ENCODE measurements at regions not wholly inside any gene's neighbourhood (a gene's known extent, or its start where the extent isn't known, plus 50 kb on each side); places are given as distances from the start of the nearest gene placed in this dataset.
"Not testable (repeated sequence)": the region's sequence is repeated elsewhere in the genome, so short reads cannot be mapped to it uniquely, and the experiment has no call there.

DNA sequence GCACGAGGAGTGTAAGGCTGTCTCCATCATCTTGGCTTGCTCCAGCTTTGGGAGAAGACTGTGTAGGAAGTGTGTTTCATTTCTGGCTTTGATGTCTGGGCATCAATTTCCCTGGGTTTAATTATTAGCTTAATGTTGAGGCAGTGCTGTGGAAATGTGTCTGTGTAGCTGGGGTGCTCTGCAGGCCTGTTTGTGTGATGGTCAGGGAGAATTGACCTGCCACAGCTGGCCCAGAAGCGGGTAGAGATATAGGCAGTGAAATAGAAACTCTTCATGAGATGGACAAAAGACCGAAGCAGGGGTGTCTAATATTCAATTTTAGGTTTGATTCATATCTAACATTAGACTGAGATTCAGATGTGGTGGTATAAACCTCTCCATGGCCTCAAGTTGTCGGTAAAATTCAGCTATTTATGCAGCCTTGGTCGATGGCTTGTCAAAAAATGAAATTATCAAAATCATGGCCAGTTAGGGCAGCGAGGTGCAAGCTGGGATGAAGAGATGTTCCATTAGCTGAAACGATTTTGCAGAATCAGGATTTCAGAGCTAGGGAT is 95.3 kb upstream of the SNX9 start:
- TF ChIP-seq, protein P1, sequence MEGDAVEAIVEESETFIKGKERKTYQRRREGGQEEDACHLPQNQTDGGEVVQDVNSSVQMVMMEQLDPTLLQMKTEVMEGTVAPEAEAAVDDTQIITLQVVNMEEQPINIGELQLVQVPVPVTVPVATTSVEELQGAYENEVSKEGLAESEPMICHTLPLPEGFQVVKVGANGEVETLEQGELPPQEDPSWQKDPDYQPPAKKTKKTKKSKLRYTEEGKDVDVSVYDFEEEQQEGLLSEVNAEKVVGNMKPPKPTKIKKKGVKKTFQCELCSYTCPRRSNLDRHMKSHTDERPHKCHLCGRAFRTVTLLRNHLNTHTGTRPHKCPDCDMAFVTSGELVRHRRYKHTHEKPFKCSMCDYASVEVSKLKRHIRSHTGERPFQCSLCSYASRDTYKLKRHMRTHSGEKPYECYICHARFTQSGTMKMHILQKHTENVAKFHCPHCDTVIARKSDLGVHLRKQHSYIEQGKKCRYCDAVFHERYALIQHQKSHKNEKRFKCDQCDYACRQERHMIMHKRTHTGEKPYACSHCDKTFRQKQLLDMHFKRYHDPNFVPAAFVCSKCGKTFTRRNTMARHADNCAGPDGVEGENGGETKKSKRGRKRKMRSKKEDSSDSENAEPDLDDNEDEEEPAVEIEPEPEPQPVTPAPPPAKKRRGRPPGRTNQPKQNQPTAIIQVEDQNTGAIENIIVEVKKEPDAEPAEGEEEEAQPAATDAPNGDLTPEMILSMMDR (IDR thresholded peaks at IDR 0.05; ENCODE audit: unreplicated experiment), result no peak
- H3K9me3 Mint-ChIP-seq (ENCODE audit: low read depth), result peaks cover 12% of the 10 kb centered on the region
- no peak overlapping the region for H3K27ac Mint-ChIP-seq
- H3K27me3 Mint-ChIP-seq, result peaks cover 4% of the 10 kb centered on the region
- H3K4me3 Mint-ChIP-seq (ENCODE audit: low read depth), result no peak overlapping the region
- peaks cover 8% of the 10 kb centered on the region for H3K4me1 Mint-ChIP-seq (ENCODE audit: low read depth)
- DNase-seq (ENCODE audit: low spot score, unreplicated experiment), result no peak
- H3K36me3 Mint-ChIP-seq (ENCODE audit: insufficient read depth), result no peaks in the 10 kb centered on the region

DNA sequence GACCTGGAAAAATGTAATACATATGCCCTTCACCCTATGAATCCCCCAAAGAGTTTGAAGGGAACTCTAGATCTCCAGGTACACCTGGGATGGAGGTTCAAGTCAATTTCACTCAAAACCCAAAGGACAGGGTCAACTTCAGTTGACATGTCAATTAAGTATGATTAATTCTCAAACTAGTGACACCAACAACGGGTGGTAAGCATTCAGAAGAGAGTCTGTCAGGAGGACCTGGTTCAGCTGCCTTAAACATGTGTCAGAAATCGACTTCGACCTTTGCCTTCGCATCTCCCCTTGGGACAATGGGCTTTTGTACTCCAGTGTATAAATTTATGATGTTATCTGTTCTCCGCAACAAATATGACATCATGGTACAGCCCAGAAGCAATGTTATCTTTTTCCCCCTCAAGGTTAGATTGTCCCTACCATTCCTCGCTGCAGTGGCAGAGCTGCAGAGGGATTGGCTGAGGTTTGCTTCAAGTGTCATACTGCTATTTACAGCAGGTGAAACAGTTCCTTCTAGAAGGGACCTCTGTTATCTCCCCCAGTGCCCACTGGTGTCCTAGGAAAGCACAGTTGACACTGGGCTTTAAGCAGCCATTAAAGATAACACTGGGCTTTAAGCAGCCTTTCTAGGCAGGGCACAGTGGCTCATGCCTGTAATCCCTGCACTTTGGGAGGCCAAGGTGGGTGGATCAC is 94.7 kb upstream of the SNX9 start:
- Mint-ChIP-seq H3K36me3 (ENCODE audit: insufficient read depth) (no peaks in the 10 kb centered on the region), H3K4me3 (ENCODE audit: low read depth) (no peak overlapping the region), H3K9me3 (ENCODE audit: low read depth) (peaks cover 12% of the 10 kb centered on the region), H3K27me3 (no peaks in the 10 kb centered on the region), H3K4me1 (ENCODE audit: low read depth) (peaks cover 8% of the 10 kb centered on the region), H3K27ac (no peak overlapping the region)
- DNase-seq (ENCODE audit: low spot score, unreplicated experiment), result no peak
- TF ChIP-seq, protein P1 (IDR thresholded peaks at IDR 0.05; ENCODE audit: unreplicated experiment), result no peak

DNA sequence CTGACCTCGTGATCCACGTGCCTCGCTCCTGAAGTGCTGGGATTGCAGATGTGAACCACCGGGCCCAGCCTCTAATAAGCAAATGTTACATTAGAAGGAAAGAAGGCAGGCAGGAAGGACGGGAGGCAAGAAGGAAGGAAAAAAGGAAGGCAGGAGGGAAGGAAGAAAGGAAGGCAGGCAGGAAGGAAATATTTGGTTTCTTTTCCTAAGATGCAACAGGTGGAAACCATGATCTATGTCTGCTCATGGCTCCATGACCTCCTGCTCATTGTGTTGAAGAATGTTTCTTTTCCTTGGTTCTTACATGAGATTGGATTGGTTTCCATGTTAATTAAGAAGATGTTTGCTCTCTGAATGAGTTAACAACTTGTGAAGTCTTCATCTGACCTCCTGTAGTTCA is 91.8 kb upstream of the SNX9 start:
- Mint-ChIP-seq H3K27ac (no peak overlapping the region), H3K4me3 (ENCODE audit: low read depth) (no peak overlapping the region), H3K36me3 (ENCODE audit: insufficient read depth) (no peaks in the 10 kb centered on the region), H3K9me3 (ENCODE audit: low read depth) (peaks cover 1% of the 10 kb centered on the region), H3K4me1 (ENCODE audit: low read depth) (peaks cover 8% of the 10 kb centered on the region), H3K27me3 (no peaks in the 10 kb centered on the region)
- TF ChIP-seq, protein P1 (IDR thresholded peaks at IDR 0.05; ENCODE audit: unreplicated experiment), result no peak
- no peak for DNase-seq (ENCODE audit: low spot score, unreplicated experiment)

DNA sequence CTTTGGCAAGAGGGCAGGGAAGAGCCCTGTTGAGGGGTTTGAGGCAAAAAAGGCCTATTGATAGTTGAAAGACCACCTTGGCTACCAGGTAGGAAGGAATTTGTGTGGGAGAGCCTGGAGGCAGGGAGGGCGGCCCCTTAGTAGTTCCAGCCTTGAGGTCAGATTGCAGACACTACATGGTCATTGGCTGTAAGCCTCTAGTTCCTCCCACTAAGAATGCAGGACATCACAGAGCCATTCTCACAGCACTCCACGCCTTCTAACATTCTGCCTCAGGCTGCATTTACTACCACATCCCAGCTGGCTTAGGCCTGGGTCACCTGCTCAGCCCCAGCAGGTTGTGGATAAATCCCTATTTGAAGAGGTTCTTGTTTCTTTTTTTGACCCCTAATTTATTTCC is 91.0 kb upstream of the SNX9 start:
- DNase-seq (ENCODE audit: low spot score, unreplicated experiment), result no peak
- TF ChIP-seq, protein P1 (IDR thresholded peaks at IDR 0.05; ENCODE audit: unreplicated experiment), result no peak
- Mint-ChIP-seq H3K4me3 (ENCODE audit: low read depth) (no peak overlapping the region), H3K27me3 (no peaks in the 10 kb centered on the region), H3K27ac (no peak overlapping the region), H3K4me1 (ENCODE audit: low read depth) (peaks cover 6% of the 10 kb centered on the region), H3K36me3 (ENCODE audit: insufficient read depth) (no peaks in the 10 kb centered on the region), H3K9me3 (ENCODE audit: low read depth) (no peaks in the 10 kb centered on the region)

DNA sequence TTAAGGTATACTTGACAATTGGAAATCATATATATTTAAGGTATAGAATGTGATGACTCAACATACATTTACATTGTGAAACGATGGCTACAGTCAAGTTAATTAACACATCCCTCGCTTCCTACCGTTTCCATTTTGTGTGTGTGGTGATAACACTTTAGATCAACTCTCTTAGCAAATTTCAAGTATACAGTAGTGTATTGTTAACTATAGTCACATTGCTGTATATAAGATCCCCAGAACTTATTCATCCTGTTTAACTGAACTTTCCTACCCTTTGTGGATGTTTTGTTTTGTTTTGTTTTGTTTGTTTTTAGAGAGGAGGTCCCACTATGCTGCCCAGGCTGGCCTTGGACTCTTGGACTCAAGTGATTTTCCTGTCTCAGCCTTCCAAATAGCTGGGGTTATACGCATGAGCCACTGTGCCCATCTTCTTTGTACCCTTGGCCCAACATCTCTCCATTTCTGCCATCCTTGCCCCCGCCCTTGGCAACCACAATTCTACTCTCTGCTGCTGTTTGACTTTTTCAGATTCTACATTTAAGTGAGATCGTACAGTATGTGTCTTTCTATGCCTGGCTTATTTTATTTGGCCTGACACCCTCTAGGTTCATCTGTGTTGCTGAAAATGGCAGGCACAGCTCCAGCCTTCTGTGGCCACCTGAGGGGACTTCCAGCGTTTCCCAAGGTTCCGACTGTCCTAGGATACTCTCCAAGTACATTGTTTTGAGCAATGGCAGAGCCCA is 90.5 kb upstream of the SNX9 start:
- Mint-ChIP-seq H3K27ac (no peak overlapping the region), H3K9me3 (ENCODE audit: low read depth) (peaks cover 4% of the 10 kb centered on the region), H3K27me3 (no peaks in the 10 kb centered on the region), H3K36me3 (ENCODE audit: insufficient read depth) (no peaks in the 10 kb centered on the region), H3K4me1 (ENCODE audit: low read depth) (peaks cover 3% of the 10 kb centered on the region), H3K4me3 (ENCODE audit: low read depth) (no peak overlapping the region)
- TF ChIP-seq, protein P1 (IDR thresholded peaks at IDR 0.05; ENCODE audit: unreplicated experiment), result no peak
- no peak for DNase-seq (ENCODE audit: low spot score, unreplicated experiment)

DNA sequence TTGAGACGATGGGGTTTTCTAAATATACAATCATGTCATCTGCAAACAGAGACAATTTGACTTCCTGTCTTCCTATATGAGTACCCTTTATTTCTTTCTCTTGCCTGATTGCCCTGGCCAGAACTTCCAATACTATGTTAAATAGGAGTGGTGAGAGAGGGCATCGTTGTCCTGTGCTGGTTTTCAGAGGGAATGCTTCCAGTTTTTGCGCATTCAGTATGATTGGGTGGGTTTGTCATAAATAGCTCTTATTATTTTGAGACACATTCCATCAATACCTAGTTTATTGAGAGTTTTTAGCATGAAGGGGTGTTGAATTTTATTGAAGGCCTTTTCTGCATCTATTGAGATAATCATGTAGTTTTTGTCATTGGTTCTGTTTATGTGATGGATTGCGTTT is 86.5 kb upstream of the SNX9 start:
- peaks cover 18% of the 10 kb centered on the region for H3K9me3 Mint-ChIP-seq (ENCODE audit: low read depth)
- H3K4me3 Mint-ChIP-seq (ENCODE audit: low read depth); H3K27me3 Mint-ChIP-seq; H3K27ac Mint-ChIP-seq; DNase-seq (ENCODE audit: low spot score, unreplicated experiment); H3K4me1 Mint-ChIP-seq (ENCODE audit: low read depth); H3K36me3 Mint-ChIP-seq (ENCODE audit: insufficient read depth): not testable (repeated sequence)
